NCI-H2081 treated with DMSO at 0.1 percent for 48 hours (cell line): ENCODE measurements at regions not wholly inside any gene's neighbourhood (a gene's known extent, or its start where the extent isn't known, plus 50 kb on each side); places are given as distances from the start of the nearest gene placed in this dataset.
"Not testable (repeated sequence)": the region's sequence is repeated elsewhere in the genome, so short reads cannot be mapped to it uniquely, and the experiment has no call there.

Experiments
- DNase-seq: peaks from one replicate; lab custom pipeline; 2025; lab: John Stamatoyannopoulos, UW

DNA sequence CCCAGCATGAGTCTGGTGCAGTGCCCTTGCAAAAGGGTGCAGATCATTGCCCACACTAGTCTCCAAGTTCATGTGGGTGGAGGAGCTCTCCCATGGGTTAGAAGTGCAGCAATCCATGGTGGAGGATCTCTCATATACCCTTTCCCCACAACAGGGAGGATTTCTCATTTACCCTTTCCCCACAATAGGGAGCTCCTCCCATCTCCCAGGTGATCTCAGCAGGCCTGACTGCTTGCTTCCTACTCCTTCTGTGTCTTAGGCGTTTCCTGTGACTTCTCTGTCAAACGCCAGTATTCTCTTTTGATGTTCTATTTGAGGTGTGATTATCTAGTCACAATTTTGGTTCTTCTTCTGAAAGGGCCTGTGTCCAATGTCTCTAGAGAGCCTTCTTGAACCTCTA is 133.8 kb upstream of the RFX3 start:
- no peak for DNase-seq

- no peak for DNase-seq
Measured at GRCh38 chr9:3658964-3659363, 133.2 kb upstream of the RFX3 start.

DNA sequence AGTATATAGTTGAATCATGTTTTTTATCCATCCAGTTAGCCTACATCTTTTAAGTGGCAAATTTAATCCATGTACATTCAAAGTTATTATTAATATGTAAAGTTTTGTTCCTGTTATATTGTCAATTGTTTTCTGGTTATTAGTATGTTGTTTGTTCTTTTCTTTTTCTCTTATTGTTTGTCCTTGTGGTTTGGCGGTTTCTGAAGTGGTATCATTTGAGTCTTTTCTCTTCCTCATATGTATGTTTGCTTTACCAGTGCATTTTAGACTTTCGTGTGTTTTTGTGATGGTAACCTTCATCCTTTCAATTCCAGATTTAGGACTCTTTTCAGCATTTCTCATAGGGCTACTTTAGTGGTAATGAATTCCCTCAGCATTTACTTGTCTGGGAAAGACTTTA is 130.4 kb upstream of the RFX3 start:
- no peak for DNase-seq

GRCh38 chr9:3650994-3651622 is 125.3 kb upstream of the RFX3 start:
- DNase-seq: no peak

- no peak for DNase-seq
Measured at GRCh38 chr9:3648722-3649246, 123.0 kb upstream of the RFX3 start.

GRCh38 chr9:3648266-3648665 is 122.5 kb upstream of the RFX3 start:
- no peak for DNase-seq

- DNase-seq: no peak
Measured at GRCh38 chr9:3647652-3648051, 121.9 kb upstream of the RFX3 start.

GRCh38 chr9:3646226-3646625 is 120.4 kb upstream of the RFX3 start:
- DNase-seq: no peak

DNA sequence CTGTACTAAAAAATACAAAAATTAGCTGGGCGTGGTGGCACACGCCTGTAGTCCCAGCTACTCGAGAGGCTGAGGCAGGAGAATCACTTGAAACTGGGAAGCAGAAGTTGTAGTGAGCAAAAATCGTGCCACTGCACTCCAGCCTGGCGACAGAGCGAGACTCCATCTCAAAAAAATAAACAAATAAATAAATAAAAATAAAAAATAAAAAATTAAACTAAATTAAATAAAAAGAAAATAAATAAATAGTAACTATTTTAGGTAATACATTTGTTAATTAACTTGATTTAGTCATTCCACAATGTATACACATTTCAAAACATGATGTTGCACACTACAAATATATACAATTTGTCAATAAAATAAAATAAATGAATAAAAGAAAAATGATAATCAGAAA is 116.3 kb upstream of the RFX3 start:
- not testable (repeated sequence) for DNase-seq

- no peak for DNase-seq
Measured at GRCh38 chr9:3629495-3629894, 103.7 kb upstream of the RFX3 start.

- no peak for DNase-seq
Measured at GRCh38 chr9:3628239-3628638, 102.4 kb upstream of the RFX3 start.

GRCh38 chr9:3608011-3608410 is 82.2 kb upstream of the RFX3 start:
- no peak for DNase-seq

DNA sequence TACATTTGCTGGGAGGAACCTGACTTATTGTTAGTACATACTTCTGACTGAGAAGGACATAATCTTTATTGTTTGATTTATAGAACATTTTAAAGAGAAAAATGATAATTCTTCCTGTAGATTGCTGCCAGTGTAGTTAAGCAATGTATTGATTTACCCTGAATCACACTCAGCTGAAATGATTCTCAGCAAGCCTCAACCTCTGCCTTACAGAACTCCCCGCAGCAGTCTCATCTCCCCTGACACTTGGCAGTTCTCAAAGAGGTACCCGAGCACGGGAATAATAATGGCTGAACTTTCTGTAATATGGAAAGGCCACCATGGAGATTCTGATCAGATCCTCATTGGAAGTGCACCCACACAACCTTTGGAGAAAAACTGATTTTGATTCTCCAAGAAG is 74.9 kb upstream of the RFX3 start:
- DNase-seq: no peak

DNA sequence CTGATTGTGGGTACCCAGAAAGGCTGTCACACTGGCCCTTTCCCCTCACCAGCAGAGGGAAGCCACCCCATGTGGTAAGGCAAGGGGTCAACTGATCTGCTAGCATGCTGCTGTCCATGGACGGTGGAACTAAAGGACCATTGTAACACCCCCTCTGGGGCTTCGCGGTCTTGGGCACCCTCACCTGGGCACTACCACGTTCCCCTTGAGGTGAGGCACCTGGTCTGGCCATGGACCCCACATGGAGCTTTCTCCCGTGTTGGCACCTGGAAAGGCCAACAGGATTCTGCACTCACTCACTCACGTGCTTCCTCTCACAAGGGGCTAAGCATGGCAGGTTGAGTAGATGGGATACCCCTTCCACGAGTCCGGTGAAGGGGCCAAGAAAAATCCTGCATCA is 72.0 kb upstream of the RFX3 start:
- DNase-seq: no peak

DNA sequence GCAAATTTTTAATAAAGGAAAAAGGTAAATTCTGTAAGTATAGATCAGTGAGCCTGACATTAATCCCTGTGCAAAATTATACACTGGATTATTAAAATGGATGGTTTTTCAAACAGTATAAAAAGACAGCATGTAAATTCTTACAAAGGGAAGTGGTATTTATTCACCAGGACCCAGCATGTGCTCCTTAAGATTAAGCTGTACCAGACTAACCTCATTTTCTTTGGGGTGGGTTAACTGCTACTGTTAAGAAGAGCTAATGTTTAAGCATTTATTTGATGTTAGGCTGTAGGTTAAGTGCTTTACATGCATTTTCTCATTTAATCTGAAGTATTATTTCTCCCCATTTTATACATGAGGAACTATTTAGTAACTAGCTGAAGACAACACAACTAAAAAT is 60.3 kb upstream of the RFX3 start:
- DNase-seq: no peak

GRCh38 chr9:3585606-3586005 is 59.8 kb upstream of the RFX3 start:
- no peak for DNase-seq

DNA sequence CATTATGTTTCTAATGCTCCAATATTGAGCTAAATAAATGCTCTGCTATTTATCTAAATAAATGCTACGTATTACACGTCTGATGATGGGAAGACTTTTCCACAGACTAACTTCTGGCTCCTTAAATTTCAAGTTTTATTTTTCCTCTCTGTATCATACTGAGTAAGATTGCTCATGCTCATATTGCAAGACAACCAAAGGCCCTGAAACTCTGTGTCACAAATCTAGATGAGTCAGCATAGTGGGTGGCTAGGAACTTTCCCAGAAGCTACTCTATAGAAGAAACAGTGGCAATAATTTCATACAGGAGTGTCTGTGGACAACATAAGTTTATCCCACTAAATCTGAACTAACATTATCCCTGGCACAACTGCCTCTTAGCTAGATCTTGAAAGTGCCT is 53.0 kb upstream of the RFX3 start:
- DNase-seq: no peak

DNA sequence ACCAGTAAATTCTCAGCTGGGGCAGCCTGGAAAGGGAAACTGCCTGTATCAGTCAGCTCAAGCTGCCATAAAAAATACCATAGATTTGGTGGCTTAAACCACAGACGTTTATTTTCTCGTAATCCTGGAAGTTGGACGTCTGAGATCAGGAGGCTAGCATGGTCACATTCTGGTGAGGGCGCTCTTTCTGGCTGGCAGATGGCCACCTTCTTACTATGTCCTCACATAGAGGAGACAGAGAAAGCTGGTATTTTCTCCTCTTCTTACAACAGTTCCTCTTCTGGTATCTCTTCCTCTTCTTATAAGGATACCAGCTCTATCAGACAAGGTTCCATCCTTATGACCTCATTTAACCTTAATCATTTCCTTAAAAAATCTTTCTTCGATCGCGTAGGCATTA is 50.5 kb upstream of the RFX3 start:
- no peak for DNase-seq

- no peak for DNase-seq
Measured at GRCh38 chr9:3575821-3576220, 50.0 kb upstream of the RFX3 start.
